ENCODE measurements at regions not wholly inside any gene's neighbourhood (a gene's known extent, or its start where the extent isn't known, plus 50 kb on each side); places are given as distances from the start of the nearest gene placed in this dataset.
"Not testable (repeated sequence)": the region's sequence is repeated elsewhere in the genome, so short reads cannot be mapped to it uniquely, and the experiment has no call there.

- no peaks in the 10 kb centered on the region for H3K27me3 Mint-ChIP-seq (ENCODE audit: low read depth)
- H3K36me3 Mint-ChIP-seq (ENCODE audit: low read depth) = no peaks in the 10 kb centered on the region
- H3K27ac Mint-ChIP-seq = no peak overlapping the region
- peaks cover 34% of the 10 kb centered on the region for H3K9me3 Mint-ChIP-seq
- no peak overlapping the region for H3K4me3 Mint-ChIP-seq
- no peaks in the 10 kb centered on the region for H3K4me1 Mint-ChIP-seq (ENCODE audit: low read depth)
- DNase-seq (ENCODE audit: low spot score) = no peak
Measured at GRCh38 chr16:5751216-5751615, 653.6 kb upstream of the EEF2KMT start.

GRCh38 chr16:5750439-5750838 lies 652.8 kb upstream of the EEF2KMT start:
- not testable (repeated sequence) for H3K27me3 Mint-ChIP-seq (ENCODE audit: low read depth); DNase-seq (ENCODE audit: low spot score); H3K27ac Mint-ChIP-seq; H3K4me3 Mint-ChIP-seq; H3K36me3 Mint-ChIP-seq (ENCODE audit: low read depth); H3K4me1 Mint-ChIP-seq (ENCODE audit: low read depth)
- peaks cover 42% of the 10 kb centered on the region for H3K9me3 Mint-ChIP-seq

- peaks cover 50% of the 10 kb centered on the region for H3K9me3 Mint-ChIP-seq
- no peak overlapping the region for H3K27ac Mint-ChIP-seq
- H3K4me3 Mint-ChIP-seq = no peak overlapping the region
- no peaks in the 10 kb centered on the region for H3K4me1 Mint-ChIP-seq (ENCODE audit: low read depth)
- DNase-seq (ENCODE audit: low spot score) = no peak
- H3K36me3 Mint-ChIP-seq (ENCODE audit: low read depth) = no peaks in the 10 kb centered on the region
- H3K27me3 Mint-ChIP-seq (ENCODE audit: low read depth) = no peaks in the 10 kb centered on the region
Measured at GRCh38 chr16:5738586-5738985, 641.0 kb upstream of the EEF2KMT start.

- Mint-ChIP-seq H3K27me3 (ENCODE audit: low read depth) (no peaks in the 10 kb centered on the region), H3K36me3 (ENCODE audit: low read depth) (no peaks in the 10 kb centered on the region), H3K27ac (no peak overlapping the region), H3K4me3 (no peak overlapping the region), H3K4me1 (ENCODE audit: low read depth) (no peaks in the 10 kb centered on the region), H3K9me3 (peaks cover 42% of the 10 kb centered on the region)
- no peak for DNase-seq (ENCODE audit: low spot score)
Measured at GRCh38 chr16:5736209-5736930, 638.8 kb upstream of the EEF2KMT start.

GRCh38 chr16:5735444-5735843 lies 637.8 kb upstream of the EEF2KMT start:
- H3K4me1 Mint-ChIP-seq (ENCODE audit: low read depth) = no peaks in the 10 kb centered on the region

GRCh38 chr16:5730783-5731182 lies 633.2 kb upstream of the EEF2KMT start:
- Mint-ChIP-seq H3K9me3 (peaks cover 18% of the 10 kb centered on the region), H3K36me3 (ENCODE audit: low read depth) (no peaks in the 10 kb centered on the region), H3K4me1 (ENCODE audit: low read depth) (no peaks in the 10 kb centered on the region), H3K27me3 (ENCODE audit: low read depth) (no peaks in the 10 kb centered on the region), H3K27ac (no peak overlapping the region), H3K4me3 (no peak overlapping the region)
- DNase-seq (ENCODE audit: low spot score) = no peak

More at GRCh38 chr16:5735444-5735843, 637.8 kb upstream of the EEF2KMT start:
- peaks cover 33% of the 10 kb centered on the region for H3K9me3 Mint-ChIP-seq
- H3K36me3 Mint-ChIP-seq (ENCODE audit: low read depth) = no peaks in the 10 kb centered on the region
- DNase-seq (ENCODE audit: low spot score) = no peak
- H3K4me3 Mint-ChIP-seq = no peak overlapping the region
- H3K27ac Mint-ChIP-seq = no peak overlapping the region
- H3K27me3 Mint-ChIP-seq (ENCODE audit: low read depth) = no peaks in the 10 kb centered on the region

- Mint-ChIP-seq H3K4me1 (ENCODE audit: low read depth) (no peaks in the 10 kb centered on the region), H3K9me3 (peaks cover 41% of the 10 kb centered on the region), H3K27ac (no peak overlapping the region), H3K4me3 (no peak overlapping the region), H3K27me3 (ENCODE audit: low read depth) (no peaks in the 10 kb centered on the region), H3K36me3 (ENCODE audit: low read depth) (no peaks in the 10 kb centered on the region)
- no peak for DNase-seq (ENCODE audit: low spot score)
Measured at GRCh38 chr16:5722116-5722619, 624.6 kb upstream of the EEF2KMT start.

GRCh38 chr16:5715155-5715554 lies 617.6 kb upstream of the EEF2KMT start:
- Mint-ChIP-seq H3K27me3 (ENCODE audit: low read depth) (no peaks in the 10 kb centered on the region), H3K4me3 (no peak overlapping the region), H3K27ac (no peak overlapping the region), H3K4me1 (ENCODE audit: low read depth) (no peaks in the 10 kb centered on the region), H3K36me3 (ENCODE audit: low read depth) (no peaks in the 10 kb centered on the region), H3K9me3 (peaks cover 63% of the 10 kb centered on the region)
- DNase-seq (ENCODE audit: low spot score) = no peak

- Mint-ChIP-seq H3K4me3 (no peak overlapping the region), H3K4me1 (ENCODE audit: low read depth) (no peaks in the 10 kb centered on the region), H3K27me3 (ENCODE audit: low read depth) (no peaks in the 10 kb centered on the region), H3K27ac (no peak overlapping the region), H3K36me3 (ENCODE audit: low read depth) (no peaks in the 10 kb centered on the region), H3K9me3 (peaks cover 62% of the 10 kb centered on the region)
- DNase-seq (ENCODE audit: low spot score) = no peak
Measured at GRCh38 chr16:5709889-5710288, 612.3 kb upstream of the EEF2KMT start.

- Mint-ChIP-seq H3K9me3 (peaks cover 71% of the 10 kb centered on the region), H3K4me3 (no peak overlapping the region), H3K27ac (no peak overlapping the region), H3K27me3 (ENCODE audit: low read depth) (no peaks in the 10 kb centered on the region), H3K36me3 (ENCODE audit: low read depth) (no peaks in the 10 kb centered on the region), H3K4me1 (ENCODE audit: low read depth) (no peaks in the 10 kb centered on the region)
- DNase-seq (ENCODE audit: low spot score) = no peak
Measured at GRCh38 chr16:5706211-5706610, 608.6 kb upstream of the EEF2KMT start.

GRCh38 chr16:5704271-5704670 lies 606.7 kb upstream of the EEF2KMT start:
- H3K36me3 Mint-ChIP-seq (ENCODE audit: low read depth) = no peaks in the 10 kb centered on the region
- no peaks in the 10 kb centered on the region for H3K4me1 Mint-ChIP-seq (ENCODE audit: low read depth)
- H3K4me3 Mint-ChIP-seq = no peak overlapping the region
- H3K9me3 Mint-ChIP-seq = peaks cover 71% of the 10 kb centered on the region
- DNase-seq (ENCODE audit: low spot score) = no peak
- H3K27me3 Mint-ChIP-seq (ENCODE audit: low read depth) = no peaks in the 10 kb centered on the region
- H3K27ac Mint-ChIP-seq = no peak overlapping the region

- no peaks in the 10 kb centered on the region for H3K27me3 Mint-ChIP-seq (ENCODE audit: low read depth)
- no peak overlapping the region for H3K4me3 Mint-ChIP-seq
- DNase-seq (ENCODE audit: low spot score) = no peak
- H3K36me3 Mint-ChIP-seq (ENCODE audit: low read depth) = no peaks in the 10 kb centered on the region
- H3K9me3 Mint-ChIP-seq = peaks cover 14% of the 10 kb centered on the region
- H3K4me1 Mint-ChIP-seq (ENCODE audit: low read depth) = no peaks in the 10 kb centered on the region
- H3K27ac Mint-ChIP-seq = no peak overlapping the region
Measured at GRCh38 chr16:5693426-5693825, 595.8 kb upstream of the EEF2KMT start.

- Mint-ChIP-seq H3K36me3 (ENCODE audit: low read depth) (no peaks in the 10 kb centered on the region), H3K9me3 (peaks cover 28% of the 10 kb centered on the region), H3K27ac (no peak overlapping the region), H3K4me3 (no peak overlapping the region), H3K27me3 (ENCODE audit: low read depth) (no peaks in the 10 kb centered on the region), H3K4me1 (ENCODE audit: low read depth) (no peaks in the 10 kb centered on the region)
- no peak for DNase-seq (ENCODE audit: low spot score)
Measured at GRCh38 chr16:5681966-5682365, 584.4 kb upstream of the EEF2KMT start.

- DNase-seq (ENCODE audit: low spot score) = no peak
- no peak overlapping the region for H3K4me3 Mint-ChIP-seq
- no peaks in the 10 kb centered on the region for H3K27me3 Mint-ChIP-seq (ENCODE audit: low read depth)
- peaks cover 36% of the 10 kb centered on the region for H3K9me3 Mint-ChIP-seq
- H3K27ac Mint-ChIP-seq = no peak overlapping the region
- H3K4me1 Mint-ChIP-seq (ENCODE audit: low read depth) = no peaks in the 10 kb centered on the region
- no peaks in the 10 kb centered on the region for H3K36me3 Mint-ChIP-seq (ENCODE audit: low read depth)
Measured at GRCh38 chr16:5678371-5678770, 580.8 kb upstream of the EEF2KMT start.

GRCh38 chr16:5671421-5671820 lies 573.8 kb upstream of the EEF2KMT start:
- Mint-ChIP-seq H3K9me3 (peaks cover 8% of the 10 kb centered on the region), H3K27ac (no peak overlapping the region), H3K27me3 (ENCODE audit: low read depth) (no peaks in the 10 kb centered on the region)

More at GRCh38 chr16:5671421-5671820, 573.8 kb upstream of the EEF2KMT start:
- Mint-ChIP-seq H3K36me3 (ENCODE audit: low read depth) (no peaks in the 10 kb centered on the region), H3K4me1 (ENCODE audit: low read depth) (no peaks in the 10 kb centered on the region), H3K4me3 (no peak overlapping the region)
- DNase-seq (ENCODE audit: low spot score) = no peak

All from T-helper 2 cell treated with Interferon-gamma antibody and Interleukin-4, amounts not matched to agents 5 μg/mL and 100 μg/mL, for 36 hours (primary cell).